Activated T-helper 1 cell treated with Interleukin-2 at 50 U/mL for 16 hours (primary cell): ENCODE measurements at regions not wholly inside any gene's neighbourhood (a gene's known extent, or its start where the extent isn't known, plus 50 kb on each side); places are given as distances from the start of the nearest gene placed in this dataset.
"Not testable (repeated sequence)": the region's sequence is repeated elsewhere in the genome, so short reads cannot be mapped to it uniquely, and the experiment has no call there.

Source experiments
- DNase-seq: peaks from one replicate; pipeline ENCODE4 v3.0.0-alpha.2; 2020; ENCODE audit warnings: low read depth

GRCh38 chr1:199529324-199529723 is 498.2 kb upstream of the NR5A2 start:
- DNase-seq: no peak

GRCh38 chr1:199533361-199533760 is 494.1 kb upstream of the NR5A2 start:
- DNase-seq: not testable (repeated sequence)

DNA sequence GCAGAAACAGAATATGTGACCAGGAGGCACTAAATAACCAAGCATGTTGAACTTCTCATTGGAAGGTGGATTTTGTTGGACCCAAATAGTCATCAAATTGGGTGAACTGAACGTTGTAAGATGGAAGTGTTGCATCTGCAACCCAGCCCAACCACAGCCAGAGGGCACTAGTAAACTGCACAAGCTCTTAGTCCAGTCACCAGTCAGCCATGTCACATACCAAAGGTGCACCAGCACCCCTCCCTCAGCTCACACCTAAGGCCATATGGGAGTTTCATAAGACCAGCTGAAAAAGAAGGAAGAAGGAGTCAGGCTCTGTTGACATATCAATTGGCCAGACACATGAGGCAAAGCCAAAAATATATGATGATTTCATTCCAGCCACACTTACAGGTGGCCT is 481.7 kb upstream of the NR5A2 start:
- no peak for DNase-seq

- no peak for DNase-seq
Measured at GRCh38 chr1:199546323-199546722, 481.2 kb upstream of the NR5A2 start.

DNA sequence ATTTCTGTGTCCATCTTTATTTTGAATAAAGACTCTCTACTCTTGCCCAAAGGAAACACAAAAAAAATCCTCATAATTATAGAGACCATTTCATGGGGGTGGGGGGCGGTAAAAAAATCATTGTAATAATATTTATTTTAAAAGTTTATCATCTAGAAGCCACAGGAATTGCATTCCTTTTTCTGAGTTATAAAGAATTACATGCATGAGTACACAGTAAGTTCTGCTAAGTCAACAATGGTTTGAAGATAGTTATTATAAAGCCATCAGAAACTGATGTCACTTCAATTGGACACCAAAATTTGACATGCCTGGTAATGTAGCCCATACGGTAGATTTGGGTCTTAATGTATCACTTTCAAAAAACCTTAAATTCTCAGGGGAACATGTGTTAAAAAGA is 478.1 kb upstream of the NR5A2 start:
- no peak for DNase-seq

DNA sequence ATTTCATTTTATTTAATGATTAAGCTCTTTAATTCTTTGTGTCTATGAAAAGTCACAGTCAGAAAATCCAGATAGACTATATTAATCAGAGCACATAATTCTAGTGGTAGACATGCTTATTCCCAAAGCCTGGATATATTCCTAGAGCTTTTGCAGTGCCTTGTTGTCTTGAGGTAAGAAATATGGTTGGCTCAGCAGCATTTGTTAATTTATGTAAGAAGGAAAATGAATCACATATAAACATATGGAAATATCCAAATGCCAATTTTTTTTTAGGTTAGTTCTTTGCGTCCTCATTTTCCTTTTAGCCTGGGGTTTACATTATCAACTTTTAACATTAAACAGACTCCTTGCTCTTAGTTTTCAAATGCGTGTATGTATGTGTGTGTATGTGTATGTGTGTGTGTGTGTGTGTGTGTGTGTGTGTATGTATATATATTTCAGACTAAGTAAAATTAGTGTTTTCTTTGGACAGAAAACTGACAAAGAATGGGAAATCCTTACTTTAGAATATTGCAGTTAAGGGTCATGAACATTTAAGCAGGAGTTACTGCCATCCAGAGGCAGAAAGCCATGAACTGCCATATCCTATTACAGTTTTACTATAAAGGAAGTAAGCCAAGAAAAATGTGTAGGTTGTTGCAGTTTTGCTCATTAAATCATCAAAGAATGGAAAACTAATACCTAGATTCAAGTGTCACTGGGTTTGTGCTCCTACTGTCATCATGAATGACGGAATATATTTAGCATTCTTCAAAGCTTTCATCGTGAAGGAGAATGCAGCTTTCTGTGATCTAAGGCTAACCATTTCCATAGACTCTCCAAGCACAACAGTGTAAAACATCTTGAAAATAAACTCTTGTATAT is 477.1 kb upstream of the NR5A2 start:
- DNase-seq: no peak

DNA sequence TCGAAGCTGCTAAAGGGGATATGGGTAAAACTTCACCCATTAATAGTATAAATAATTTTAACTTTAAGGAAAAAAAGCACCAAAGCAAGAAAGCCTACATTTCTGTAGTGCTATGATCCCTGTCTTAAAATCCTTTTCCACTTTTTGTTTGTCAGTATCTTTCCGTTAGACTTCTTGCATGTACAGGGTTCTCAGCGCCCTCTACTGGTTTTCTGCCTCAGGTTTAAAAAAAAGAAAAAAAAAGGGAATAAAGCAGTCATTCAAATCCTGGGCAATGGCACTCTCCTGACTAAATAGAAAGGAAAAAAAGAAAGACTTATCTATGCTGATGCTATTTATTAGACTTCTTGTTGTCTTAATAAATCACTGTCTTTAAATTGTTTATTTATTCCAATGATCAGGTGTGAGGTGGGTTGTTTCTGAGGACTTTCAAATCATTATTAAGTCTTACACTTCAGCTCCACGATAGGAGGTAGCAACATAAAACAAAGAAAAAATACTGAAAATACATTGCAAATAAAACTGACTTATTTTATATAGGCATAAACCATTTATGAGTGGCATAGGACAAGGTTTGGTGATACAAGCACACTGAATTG is 475.4 kb upstream of the NR5A2 start:
- no peak for DNase-seq

- DNase-seq: no peak
Measured at GRCh38 chr1:199553104-199553503, 474.4 kb upstream of the NR5A2 start.

DNA sequence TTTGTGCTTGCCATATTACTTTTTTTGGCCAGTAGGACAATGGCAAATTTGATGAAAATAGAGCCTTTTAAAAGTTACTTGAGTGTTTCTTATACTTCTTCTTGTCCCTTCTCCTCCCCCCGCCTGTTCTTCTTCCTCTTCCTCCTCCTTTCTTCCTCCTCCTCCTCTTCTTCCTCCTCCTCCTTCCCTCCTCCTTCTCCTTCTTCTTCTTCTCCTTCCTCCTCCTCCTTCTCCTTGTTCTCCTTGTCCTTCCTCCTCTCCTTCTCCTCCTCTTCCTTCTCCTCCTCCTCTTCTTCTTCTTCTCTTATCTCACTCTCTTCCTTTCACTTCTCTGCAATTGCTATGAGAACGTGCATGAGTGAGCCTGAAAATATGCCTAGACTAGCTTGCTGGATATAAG is 466.2 kb upstream of the NR5A2 start:
- no peak for DNase-seq

DNA sequence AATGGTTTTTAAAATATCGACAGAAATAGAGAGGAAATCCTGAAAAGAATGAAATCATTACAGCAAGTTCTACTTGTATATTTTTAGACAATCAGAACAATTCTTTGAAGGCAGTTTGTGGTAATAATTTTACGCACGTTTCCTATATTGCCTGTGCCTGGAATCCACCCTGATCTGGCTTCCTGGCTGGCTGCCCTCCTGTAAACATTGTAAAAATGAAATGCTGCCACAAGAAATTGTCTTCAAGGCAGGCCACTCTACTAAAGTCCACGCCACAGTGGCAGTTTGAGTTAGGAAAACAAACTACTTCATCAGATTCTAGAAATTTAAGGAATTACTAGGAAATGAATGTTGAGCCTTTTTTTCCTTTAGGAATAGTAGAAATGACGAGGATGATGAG is 454.5 kb upstream of the NR5A2 start:
- DNase-seq: no peak

GRCh38 chr1:199574950-199575349 is 452.6 kb upstream of the NR5A2 start:
- DNase-seq: no peak

GRCh38 chr1:199580300-199580699 is 447.2 kb upstream of the NR5A2 start:
- no peak for DNase-seq

DNA sequence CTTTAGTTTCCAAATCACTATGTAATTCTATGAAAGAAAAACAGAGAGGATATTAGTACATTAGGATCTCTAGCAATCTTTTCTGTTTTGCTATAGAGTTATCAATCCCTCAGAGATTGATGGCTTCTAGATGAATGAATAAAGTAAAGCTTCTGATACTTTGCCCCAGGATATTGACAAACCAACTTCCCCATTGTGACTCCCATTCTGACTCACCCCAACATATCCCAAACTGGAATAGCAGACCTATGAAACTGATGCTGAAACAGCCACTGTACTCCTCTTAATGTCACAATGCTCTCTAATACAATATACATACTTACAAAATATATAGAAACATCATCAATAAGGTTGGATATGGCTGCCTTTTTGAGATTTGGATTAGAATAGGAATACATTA is 442.1 kb upstream of the NR5A2 start:
- no peak for DNase-seq

GRCh38 chr1:199590708-199591107 is 436.8 kb upstream of the NR5A2 start:
- no peak for DNase-seq

DNA sequence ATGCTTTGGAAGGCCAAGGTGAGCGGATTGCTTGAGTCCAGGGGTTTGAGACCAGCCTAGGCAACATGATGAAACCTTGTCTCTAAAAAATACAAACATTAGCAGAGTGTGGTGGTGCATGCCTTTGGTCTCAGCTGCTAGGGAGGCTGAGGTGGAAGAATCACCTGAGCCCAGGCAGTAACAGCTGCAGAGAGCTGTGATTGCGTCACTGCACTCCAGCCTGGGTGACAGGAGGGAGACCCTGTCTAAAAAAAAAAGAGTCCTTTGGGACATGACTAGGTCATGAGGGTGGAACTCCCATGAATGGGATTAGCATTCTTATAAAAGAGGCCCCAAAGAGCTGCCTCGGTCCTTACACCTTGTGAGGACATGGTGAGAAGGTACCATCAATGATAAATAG is 436.0 kb upstream of the NR5A2 start:
- DNase-seq: no peak

DNA sequence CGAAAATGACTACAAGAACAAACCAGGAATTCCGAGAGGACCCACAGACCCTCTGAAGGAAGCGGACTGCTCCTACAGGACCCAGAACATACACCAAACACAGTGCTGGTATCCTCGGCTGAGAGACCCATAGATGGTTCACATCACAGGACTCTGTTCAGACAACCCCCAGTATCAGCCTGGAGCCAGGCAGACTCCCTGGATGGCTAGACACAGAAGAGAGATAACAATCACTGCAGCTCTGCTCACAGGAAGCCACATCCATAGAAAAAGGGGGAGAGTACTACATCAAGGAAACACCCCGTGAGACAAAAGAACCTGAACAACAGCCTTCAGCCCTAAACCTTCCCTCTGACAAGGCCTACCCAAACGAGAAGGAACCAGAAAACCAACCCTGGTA is 434.0 kb upstream of the NR5A2 start:
- no peak for DNase-seq

- not testable (repeated sequence) for DNase-seq
Measured at GRCh38 chr1:199596448-199596847, 431.1 kb upstream of the NR5A2 start.

DNA sequence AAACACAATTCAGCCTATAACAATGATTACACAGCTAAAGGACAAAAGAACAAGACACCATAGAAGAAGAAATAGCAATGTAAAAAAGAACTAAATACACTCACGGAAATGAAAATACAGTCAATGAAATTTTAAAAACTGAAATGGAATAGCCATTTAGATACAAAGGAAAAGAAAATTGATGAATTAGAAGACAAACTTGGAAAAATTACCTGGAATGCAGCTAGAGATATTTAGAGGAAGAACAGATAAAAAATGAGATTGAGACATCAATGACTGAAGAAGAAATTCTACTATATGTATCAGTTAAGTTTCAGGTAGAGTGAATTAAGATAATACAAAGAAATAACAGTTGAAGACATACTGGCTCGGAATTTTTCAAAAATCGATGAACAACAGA is 430.4 kb upstream of the NR5A2 start:
- DNase-seq: no peak

GRCh38 chr1:199608414-199608813 is 419.1 kb upstream of the NR5A2 start:
- no peak for DNase-seq

- no peak for DNase-seq
Measured at GRCh38 chr1:199612976-199613774, 414.3 kb upstream of the NR5A2 start.

DNA sequence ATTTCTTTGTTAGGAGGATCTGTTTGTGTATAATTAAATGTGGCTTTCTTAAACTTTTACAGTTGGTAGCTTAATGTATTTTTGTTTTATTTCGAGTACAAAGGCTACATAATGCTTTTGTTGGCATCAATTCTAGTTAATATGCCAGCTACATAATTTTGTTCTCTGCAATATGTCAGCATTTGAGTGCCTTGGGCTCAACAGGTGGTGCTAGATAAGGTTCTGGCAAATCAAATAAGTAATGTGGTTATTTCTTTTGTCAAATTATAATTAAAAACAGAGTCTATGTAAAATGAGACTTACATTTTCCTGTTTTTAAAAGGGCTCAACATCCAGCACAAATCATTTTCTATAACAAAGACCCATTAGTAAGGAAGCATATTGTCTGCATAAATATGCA is 410.6 kb upstream of the NR5A2 start:
- no peak for DNase-seq

GRCh38 chr1:199619223-199619622 is 408.3 kb upstream of the NR5A2 start:
- no peak for DNase-seq

DNA sequence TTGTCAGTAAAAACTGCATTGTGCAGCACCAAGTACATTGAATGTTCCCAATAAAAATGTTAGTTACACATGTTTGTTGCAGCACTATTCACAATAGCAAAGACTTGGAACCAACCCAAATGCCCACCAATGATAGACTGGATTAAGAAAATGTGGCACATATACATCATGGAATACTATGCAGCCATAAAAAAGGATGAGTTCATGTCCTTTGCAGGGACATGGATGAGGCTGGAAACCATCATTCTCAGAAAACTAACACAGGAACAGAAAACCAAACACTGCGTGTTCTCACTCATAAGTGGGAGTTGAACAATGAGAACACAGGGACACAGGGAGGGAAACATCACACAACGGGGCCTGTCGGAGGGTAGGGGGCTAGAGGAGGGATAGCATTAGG is 401.3 kb upstream of the NR5A2 start:
- not testable (repeated sequence) for DNase-seq
